ENCODE measurements at regions not wholly inside any gene's neighbourhood (a gene's known extent, or its start where the extent isn't known, plus 50 kb on each side); places are given as distances from the start of the nearest gene placed in this dataset.
"Not testable (repeated sequence)": the region's sequence is repeated elsewhere in the genome, so short reads cannot be mapped to it uniquely, and the experiment has no call there.

GRCh38 chr1:149354579-149354978, 120.3 kb upstream of the NBPF19 start:
- TF ChIP-seq POLR2A (IDR thresholded peaks at IDR 0.05) = not testable (repeated sequence)
- TF ChIP-seq, protein P1, sequence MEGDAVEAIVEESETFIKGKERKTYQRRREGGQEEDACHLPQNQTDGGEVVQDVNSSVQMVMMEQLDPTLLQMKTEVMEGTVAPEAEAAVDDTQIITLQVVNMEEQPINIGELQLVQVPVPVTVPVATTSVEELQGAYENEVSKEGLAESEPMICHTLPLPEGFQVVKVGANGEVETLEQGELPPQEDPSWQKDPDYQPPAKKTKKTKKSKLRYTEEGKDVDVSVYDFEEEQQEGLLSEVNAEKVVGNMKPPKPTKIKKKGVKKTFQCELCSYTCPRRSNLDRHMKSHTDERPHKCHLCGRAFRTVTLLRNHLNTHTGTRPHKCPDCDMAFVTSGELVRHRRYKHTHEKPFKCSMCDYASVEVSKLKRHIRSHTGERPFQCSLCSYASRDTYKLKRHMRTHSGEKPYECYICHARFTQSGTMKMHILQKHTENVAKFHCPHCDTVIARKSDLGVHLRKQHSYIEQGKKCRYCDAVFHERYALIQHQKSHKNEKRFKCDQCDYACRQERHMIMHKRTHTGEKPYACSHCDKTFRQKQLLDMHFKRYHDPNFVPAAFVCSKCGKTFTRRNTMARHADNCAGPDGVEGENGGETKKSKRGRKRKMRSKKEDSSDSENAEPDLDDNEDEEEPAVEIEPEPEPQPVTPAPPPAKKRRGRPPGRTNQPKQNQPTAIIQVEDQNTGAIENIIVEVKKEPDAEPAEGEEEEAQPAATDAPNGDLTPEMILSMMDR (IDR thresholded peaks at IDR 0.05) = not testable (repeated sequence)
